Non-pigmented ciliary epithelial cell (primary cell): ENCODE measurements at regions not wholly inside any gene's neighbourhood (a gene's known extent, or its start where the extent isn't known, plus 50 kb on each side); places are given as distances from the start of the nearest gene placed in this dataset.

ENCODE experiments used
- DNase-seq: peaks from one replicate; pipeline ENCODE4 v3.0.0-alpha.2; 2010; ENCODE audit warnings: low read depth

- DNase-seq = peak; percentile 36
Observed at GRCh38 chr2:49251766-49252165, 97.5 kb upstream of the FSHR start.

GRCh38 chr2:49251251-49251650, 96.9 kb upstream of the FSHR start:
- no peak for DNase-seq

- peak; percentile 95 for DNase-seq
Observed at GRCh38 chr2:49248506-49248905, 94.2 kb upstream of the FSHR start.

- no peak for DNase-seq
Observed at GRCh38 chr2:49241991-49242390, 87.7 kb upstream of the FSHR start.

- no peak for DNase-seq
Observed at GRCh38 chr2:49241501-49241900, 87.2 kb upstream of the FSHR start.

- DNase-seq = no peak
Observed at GRCh38 chr2:49240608-49241007, 86.3 kb upstream of the FSHR start.

GRCh38 chr2:49238604-49238960, 84.3 kb upstream of the FSHR start:
- no peak for DNase-seq

- no peak for DNase-seq
Observed at GRCh38 chr2:49237867-49238603, 83.7 kb upstream of the FSHR start.

- no peak for DNase-seq
Observed at GRCh38 chr2:49236316-49236715, 82.0 kb upstream of the FSHR start.

GRCh38 chr2:49226360-49226759, 72.0 kb upstream of the FSHR start:
- no peak for DNase-seq

GRCh38 chr2:49225126-49225525, 70.8 kb upstream of the FSHR start:
- no peak for DNase-seq

GRCh38 chr2:49224426-49225010, 70.2 kb upstream of the FSHR start:
- no peak for DNase-seq

- no peak for DNase-seq
Observed at GRCh38 chr2:49222975-49223528, 68.7 kb upstream of the FSHR start.

- no peak for DNase-seq
Observed at GRCh38 chr2:49219741-49220140, 65.4 kb upstream of the FSHR start.

GRCh38 chr2:49210191-49210590, 55.9 kb upstream of the FSHR start:
- DNase-seq = no peak

GRCh38 chr2:49207204-49207603, 52.9 kb upstream of the FSHR start:
- DNase-seq = no peak
